ENCODE measurements at regions not wholly inside any gene's neighbourhood (a gene's known extent, or its start where the extent isn't known, plus 50 kb on each side); places are given as distances from the start of the nearest gene placed in this dataset.
A peak's percentile ranks its signal among the peaks of the same experiment; 100 is the strongest.

GRCh38 chr11:69415411-69416142 lies 65.9 kb upstream of the LINC01488 start:
- H3K23ac ChIP-seq (ENCODE audit: insufficient read length, low read depth, low read length), result no peak overlapping the region
- Mint-ChIP-seq H3K4me3 (no peak overlapping the region), H3K9me3 (peaks cover 5 to 6% of the 10 kb centered on the region in 2 experiments; a peak in 4 of 5 replicates), H3K36me3 (ENCODE audit: insufficient read depth in 1 of 3, low read depth in 3 of 3) (peaks cover 0 to 6% (median 1%) of the 10 kb centered on the region in 3 experiments; a peak in 5 of 7 replicates), H3K4me1 (peaks cover 11 to 19% of the 10 kb centered on the region in 2 experiments), H3K27me3 (ENCODE audit: low read depth) (peaks cover 3% of the 10 kb centered on the region; the same call in 1 of the 2 replicates), H3K27ac (no peak overlapping the region; a peak in 1 of 7 replicates)
- no peak overlapping the region for H2BK120ac ChIP-seq (ENCODE audit: low read depth, low read length, poor library complexity, severe bottlenecking)
- no peaks in the 10 kb centered on the region for H3K9me3 ChIP-seq (ENCODE audit: control insufficient read depth, low read depth, low read length)
- no peak for DNase-seq
- peak overlapping the region; percentile 54; the same call in 1 of the 2 replicates for H3K14ac ChIP-seq (ENCODE audit: insufficient read depth, low read length)
- H2BK15ac ChIP-seq (ENCODE audit: low read depth, low read length), result no peak overlapping the region
- no peaks in the 10 kb centered on the region for H3K23me2 ChIP-seq (ENCODE audit: insufficient read length, low read depth, low read length, poor library complexity, severe bottlenecking)
- no peaks in the 10 kb centered on the region for H4K20me1 ChIP-seq (ENCODE audit: control insufficient read depth, insufficient read depth, insufficient read length)
- no CpG with 5 or more reads among the region's 12 CpGs for WGBS (ENCODE audit: extremely low coverage, insufficient read length, low lambda C conversion rate)
- no peak overlapping the region for H3K27ac ChIP-seq (ENCODE audit: insufficient read length, low read depth, low read length)
- H2BK12ac ChIP-seq (ENCODE audit: insufficient read length, low read depth, low read length), result no peak overlapping the region
- no peak overlapping the region for H4K91ac ChIP-seq (ENCODE audit: insufficient read length, low read depth, low read length)
- H2AK5ac ChIP-seq (ENCODE audit: insufficient read length, low read length), result no peak overlapping the region
- no peak overlapping the region for H3K18ac ChIP-seq (ENCODE audit: insufficient read length, low read depth, low read length)
- no peak overlapping the region for H2BK20ac ChIP-seq (ENCODE audit: low read depth, low read length, poor library complexity, severe bottlenecking)
- no peak overlapping the region for H4K5ac ChIP-seq (ENCODE audit: insufficient read length, low read depth, low read length)
- H3K27me3 ChIP-seq (ENCODE audit: insufficient read depth, low read length), result no peaks in the 10 kb centered on the region
- no peaks in the 10 kb centered on the region for H3K79me2 ChIP-seq (ENCODE audit: insufficient read depth, low read length)
- H3K9ac ChIP-seq (ENCODE audit: extremely low read depth, insufficient read length, low read length), result no peak overlapping the region
- no peaks in the 10 kb centered on the region for H3K79me1 ChIP-seq (ENCODE audit: insufficient read depth, low read depth, low read length, poor library complexity, severe bottlenecking)
- no peaks in the 10 kb centered on the region; the same call in 1 of the 2 replicates for H3K4me1 ChIP-seq (ENCODE audit: insufficient read depth, low read length)
- H2AFZ ChIP-seq (ENCODE audit: low read length), result no peak overlapping the region
- no peak overlapping the region for H2BK5ac ChIP-seq (ENCODE audit: insufficient read length, low read length)
- H3K56ac ChIP-seq (ENCODE audit: insufficient read length, low read depth, low read length), result no peak overlapping the region
- H3K4ac ChIP-seq (ENCODE audit: low read depth, low read length), result no peak overlapping the region
- no peak overlapping the region for H3T11ph ChIP-seq (ENCODE audit: low read length)
- no peak overlapping the region for H3K4me2 ChIP-seq (ENCODE audit: insufficient read depth, insufficient read length, low read length)
- H4K8ac ChIP-seq (replicated peaks; ENCODE audit: insufficient read length, low read depth, low read length), result no peak overlapping the region
- TF ChIP-seq CTCF (conservative IDR thresholded peaks at IDR 0.05), result no peak

Measured in H9 (cell line).